ENCODE measurements at regions not wholly inside any gene's neighbourhood (a gene's known extent, or its start where the extent isn't known, plus 50 kb on each side); places are given as distances from the start of the nearest gene placed in this dataset.

GRCh38 chr20:40486297-40486696 lies 202.7 kb downstream of the MAFB start:
- Histone ChIP-seq H3K27me3 (no peaks in the 10 kb centered on the region), H3K27ac (no peak overlapping the region), H3K4me1 (peaks cover 4% of the 10 kb centered on the region), H3K4me3 (no peak overlapping the region), H3K9me3 (no peaks in the 10 kb centered on the region), H3K36me3 (no peaks in the 10 kb centered on the region)
- no peak for TF ChIP-seq EP300 (IDR thresholded peaks at IDR 0.05)
- TF ChIP-seq CTCF (IDR thresholded peaks at IDR 0.05), result no peak
- TF ChIP-seq POLR2A (IDR thresholded peaks at IDR 0.05), result no peak
- TF ChIP-seq POLR2AphosphoS5 (IDR thresholded peaks at IDR 0.05), result no peak
- no peak for DNase-seq (ENCODE audit: low spot score in 2 of 2)
- 88% methylated on average over 3 of the region's 3 CpGs for WGBS

- H3K27me3 ChIP-seq, result no peaks in the 10 kb centered on the region
- WGBS, result 79% methylated on average over 7 of the region's 7 CpGs
- H3K4me3 ChIP-seq, result no peak overlapping the region
- H3K27ac ChIP-seq, result no peak overlapping the region
- no peaks in the 10 kb centered on the region for H3K9me3 ChIP-seq
- no peaks in the 10 kb centered on the region for H3K36me3 ChIP-seq
- TF ChIP-seq CTCF (IDR thresholded peaks at IDR 0.05) (no peak), POLR2AphosphoS5 (IDR thresholded peaks at IDR 0.05) (no peak), EP300 (IDR thresholded peaks at IDR 0.05) (no peak), POLR2A (IDR thresholded peaks at IDR 0.05) (no peak)
- no peak for DNase-seq (ENCODE audit: low spot score in 2 of 2)
- H3K4me1 ChIP-seq, result peaks cover 4% of the 10 kb centered on the region
These were observed 207.1 kb downstream of the MAFB start for GRCh38 chr20:40481743-40482458.

GRCh38 chr20:40481337-40481736 lies 207.7 kb downstream of the MAFB start:
- H3K4me3 ChIP-seq, result no peak overlapping the region
- no peak overlapping the region for H3K27ac ChIP-seq
- H3K4me1 ChIP-seq, result peaks cover 4% of the 10 kb centered on the region
- no peak for TF ChIP-seq EP300 (IDR thresholded peaks at IDR 0.05)
- TF ChIP-seq CTCF (IDR thresholded peaks at IDR 0.05), result no peak
- no peak for TF ChIP-seq POLR2AphosphoS5 (IDR thresholded peaks at IDR 0.05)
- H3K27me3 ChIP-seq, result no peaks in the 10 kb centered on the region
- no peaks in the 10 kb centered on the region for H3K36me3 ChIP-seq
- no peak for DNase-seq (ENCODE audit: low spot score in 2 of 2)
- H3K9me3 ChIP-seq, result no peaks in the 10 kb centered on the region

- Histone ChIP-seq H3K4me3 (no peak overlapping the region), H3K36me3 (no peaks in the 10 kb centered on the region), H3K4me1 (peaks cover 4% of the 10 kb centered on the region), H3K9me3 (no peaks in the 10 kb centered on the region), H3K27me3 (no peaks in the 10 kb centered on the region), H3K27ac (peak overlapping the region; percentile 21)
- no peak for DNase-seq (ENCODE audit: low spot score in 2 of 2)
- 52% methylated on average over 3 of the region's 3 CpGs for WGBS
- no peak for TF ChIP-seq POLR2A (IDR thresholded peaks at IDR 0.05)
- TF ChIP-seq CTCF (IDR thresholded peaks at IDR 0.05), result no peak
- TF ChIP-seq EP300 (IDR thresholded peaks at IDR 0.05), result no peak
- no peak for TF ChIP-seq POLR2AphosphoS5 (IDR thresholded peaks at IDR 0.05)
These were observed 211.2 kb downstream of the MAFB start for GRCh38 chr20:40477805-40478204.

GRCh38 chr20:40476461-40476860 lies 212.6 kb downstream of the MAFB start:
- no peak for DNase-seq (ENCODE audit: low spot score in 2 of 2)
- Histone ChIP-seq H3K27ac (no peak overlapping the region), H3K4me3 (no peak overlapping the region), H3K27me3 (no peaks in the 10 kb centered on the region), H3K36me3 (no peaks in the 10 kb centered on the region), H3K9me3 (no peaks in the 10 kb centered on the region), H3K4me1 (peaks cover 5% of the 10 kb centered on the region)
- over 99% methylated on average over 3 of the region's 3 CpGs for WGBS
- TF ChIP-seq CTCF (IDR thresholded peaks at IDR 0.05) (no peak), POLR2AphosphoS5 (IDR thresholded peaks at IDR 0.05) (no peak), EP300 (IDR thresholded peaks at IDR 0.05) (no peak), POLR2A (IDR thresholded peaks at IDR 0.05) (no peak)
